ENCODE measurements at regions not wholly inside any gene's neighbourhood (a gene's known extent, or its start where the extent isn't known, plus 50 kb on each side); places are given as distances from the start of the nearest gene placed in this dataset.

- TF ChIP-seq CTCF (IDR thresholded peaks at IDR 0.05) (no peak), ZFX (IDR thresholded peaks at IDR 0.05; ENCODE audit: borderline replicate concordance) (no peak)
Observed at GRCh38 chr11:39806652-39807051, 1652.8 kb downstream of the LRRC4C start.

Data from 22Rv1 (cell line).